ENCODE measurements at regions not wholly inside any gene's neighbourhood (a gene's known extent, or its start where the extent isn't known, plus 50 kb on each side); places are given as distances from the start of the nearest gene placed in this dataset.

DNA sequence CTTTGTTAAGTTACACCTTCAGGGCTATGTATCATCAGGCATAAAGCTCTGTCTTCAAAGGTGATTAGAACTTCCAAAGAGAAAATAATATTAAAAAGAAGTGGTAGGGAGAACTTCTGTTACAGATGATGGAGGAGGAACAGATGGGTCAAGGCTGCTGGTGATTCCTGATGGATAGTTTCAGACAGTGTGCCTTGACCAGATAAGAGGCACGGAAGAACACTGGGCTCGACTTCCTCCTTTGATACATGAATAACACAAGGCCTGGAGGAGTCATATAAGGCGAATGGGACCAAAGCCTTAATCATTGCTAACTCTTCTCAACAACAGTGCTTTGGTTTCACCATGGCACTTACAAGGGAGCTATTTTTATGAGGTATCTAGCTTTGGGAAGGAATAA, 128.1 kb upstream of the RXFP2 start:
- H3K27me3 ChIP-seq (replicated peaks in 1 of 2; ENCODE audit: control insufficient read depth in 2 of 2, extremely low read depth in 1 of 2, insufficient read depth in 2 of 2, low read length in 1 of 2): no peaks in the 10 kb centered on the region
- H3K36me3 ChIP-seq (ENCODE audit: control insufficient read depth in 2 of 2, extremely low read depth in 1 of 2, insufficient read depth in 1 of 2, low read length in 1 of 2): no peaks in the 10 kb centered on the region
- DNase-seq (no peak), ATAC-seq (replicated peaks in 1 of 4) (no peak)
- Mint-ChIP-seq H3K4me1 (no peaks in the 10 kb centered on the region), H3K27ac (no peak overlapping the region), H3K27me3 (no peaks in the 10 kb centered on the region), H3K4me3 (no peak overlapping the region), H3K9me3 (peaks cover 5 to 13% (median 9%) of the 10 kb centered on the region in 3 donors), H3K36me3 (no peaks in the 10 kb centered on the region)
- no CpG with 5 or more reads among the region's 3 CpGs for WGBS (ENCODE audit: insufficient coverage)
- H3K4me1 ChIP-seq (ENCODE audit: control insufficient read depth in 1 of 2, extremely low read depth in 1 of 2, insufficient read depth in 2 of 2, low read length in 2 of 2): no peaks in the 10 kb centered on the region
- POLR2A ChIA-PET: no interaction called here
- CTCF ChIA-PET: no interaction called here
- H3K27ac ChIP-seq (ENCODE audit: low read length): no peak overlapping the region
- no peaks in the 10 kb centered on the region for H3K9me3 ChIP-seq
- no peak overlapping the region for H3K4me3 ChIP-seq (ENCODE audit: control insufficient read depth in 1 of 2, extremely low read depth in 1 of 2, low read length in 1 of 2)

GRCh38 chr13:31614073-31614472, 125.3 kb upstream of the RXFP2 start:
- 100% methylated on average over 2 of the region's 3 CpGs for whole genome bisulfite sequencing (ENCODE audit: insufficient coverage)
- ATAC-seq (replicated peaks in 1 of 4) (no peak), DNase-seq (no peak)
- Mint-ChIP-seq H3K9me3 (peaks cover 5 to 11% (median 9%) of the 10 kb centered on the region in 3 donors), H3K36me3 (no peaks in the 10 kb centered on the region), H3K27ac (no peak overlapping the region), H3K4me1 (no peaks in the 10 kb centered on the region), H3K27me3 (no peaks in the 10 kb centered on the region), H3K4me3 (no peak overlapping the region)
- Histone ChIP-seq H3K27ac (ENCODE audit: low read length) (no peak overlapping the region), H3K4me1 (ENCODE audit: control insufficient read depth in 1 of 2, extremely low read depth in 1 of 2, insufficient read depth in 2 of 2, low read length in 2 of 2) (no peaks in the 10 kb centered on the region), H3K9me3 (no peaks in the 10 kb centered on the region), H3K36me3 (ENCODE audit: control insufficient read depth in 2 of 2, extremely low read depth in 1 of 2, insufficient read depth in 1 of 2, low read length in 1 of 2) (no peaks in the 10 kb centered on the region), H3K27me3 (replicated peaks in 1 of 2; ENCODE audit: control insufficient read depth in 2 of 2, extremely low read depth in 1 of 2, insufficient read depth in 2 of 2, low read length in 1 of 2) (no peaks in the 10 kb centered on the region), H3K4me3 (ENCODE audit: control insufficient read depth in 1 of 2, extremely low read depth in 1 of 2, low read length in 1 of 2) (no peak overlapping the region)
- POLR2A ChIA-PET: no interaction called here
- CTCF ChIA-PET: interaction anchor here in 1 of 2 donors (0.6 kb wide), 1 partner anchor 17 kb away, joined by 3 read pairs; no protein-coding TSS in a partner anchor

- H3K4me1 Mint-ChIP-seq: no peaks in the 10 kb centered on the region
- DNase-seq: no peak
- Histone ChIP-seq H3K9me3 (no peaks in the 10 kb centered on the region), H3K27me3 (replicated peaks in 1 of 2; ENCODE audit: control insufficient read depth in 2 of 2, extremely low read depth in 1 of 2, insufficient read depth in 2 of 2, low read length in 1 of 2) (no peaks in the 10 kb centered on the region), H3K4me3 (ENCODE audit: control insufficient read depth in 1 of 2, extremely low read depth in 1 of 2, low read length in 1 of 2) (no peak overlapping the region), H3K4me1 (ENCODE audit: control insufficient read depth in 1 of 2, extremely low read depth in 1 of 2, insufficient read depth in 2 of 2, low read length in 2 of 2) (no peaks in the 10 kb centered on the region), H3K27ac (ENCODE audit: low read length) (no peak overlapping the region), H3K36me3 (ENCODE audit: control insufficient read depth in 2 of 2, extremely low read depth in 1 of 2, insufficient read depth in 1 of 2, low read length in 1 of 2) (no peaks in the 10 kb centered on the region)
- WGBS (ENCODE audit: insufficient coverage): no CpG with 5 or more reads among the region's 1 CpG
- ChIA-PET POLR2A (no interaction called here), CTCF (no interaction called here)
- no peaks in the 10 kb centered on the region for H3K36me3 Mint-ChIP-seq
- no peak overlapping the region for H3K27ac Mint-ChIP-seq
- no peak for ATAC-seq (replicated peaks in 1 of 4)
- H3K27me3 Mint-ChIP-seq: no peaks in the 10 kb centered on the region
- peaks cover 5 to 11% (median 9%) of the 10 kb centered on the region in 3 donors for H3K9me3 Mint-ChIP-seq
- no peak overlapping the region for H3K4me3 Mint-ChIP-seq
Observed at GRCh38 chr13:31614704-31615103, 124.6 kb upstream of the RXFP2 start.

- no peak overlapping the region for H3K27ac Mint-ChIP-seq
- no peaks in the 10 kb centered on the region for H3K36me3 Mint-ChIP-seq
- DNase-seq (no peak), ATAC-seq (replicated peaks in 1 of 4) (no peak)
- no peak overlapping the region for H3K4me3 Mint-ChIP-seq
- Histone ChIP-seq H3K36me3 (ENCODE audit: control insufficient read depth in 2 of 2, extremely low read depth in 1 of 2, insufficient read depth in 1 of 2, low read length in 1 of 2) (no peaks in the 10 kb centered on the region), H3K27me3 (replicated peaks in 1 of 2; ENCODE audit: control insufficient read depth in 2 of 2, extremely low read depth in 1 of 2, insufficient read depth in 2 of 2, low read length in 1 of 2) (peaks cover 0 to 9% of the 10 kb centered on the region in 2 experiments), H3K4me3 (ENCODE audit: control insufficient read depth in 1 of 2, extremely low read depth in 1 of 2, low read length in 1 of 2) (no peak overlapping the region), H3K4me1 (ENCODE audit: control insufficient read depth in 1 of 2, extremely low read depth in 1 of 2, insufficient read depth in 2 of 2, low read length in 2 of 2) (no peaks in the 10 kb centered on the region), H3K9me3 (no peaks in the 10 kb centered on the region), H3K27ac (ENCODE audit: low read length) (no peak overlapping the region)
- CTCF ChIA-PET: no interaction called here
- no peaks in the 10 kb centered on the region for H3K9me3 Mint-ChIP-seq
- POLR2A ChIA-PET: no interaction called here
- no peaks in the 10 kb centered on the region for H3K4me1 Mint-ChIP-seq
- 67% methylated on average over 1 of the region's 1 CpG for WGBS (ENCODE audit: insufficient coverage)
- H3K27me3 Mint-ChIP-seq: peaks cover 9 to 12% of the 10 kb centered on the region in 2 donors
Observed at GRCh38 chr13:31625115-31625514, 114.2 kb upstream of the RXFP2 start.

GRCh38 chr13:31627097-31627845, 112.1 kb upstream of the RXFP2 start:
- Mint-ChIP-seq H3K36me3 (no peaks in the 10 kb centered on the region), H3K9me3 (peaks cover 0 to 2% (median 0%) of the 10 kb centered on the region in 3 donors), H3K4me1 (no peaks in the 10 kb centered on the region), H3K27ac (no peak overlapping the region), H3K4me3 (no peak overlapping the region), H3K27me3 (peaks cover 9 to 12% of the 10 kb centered on the region in 2 donors)
- CTCF ChIA-PET: no interaction called here
- Histone ChIP-seq H3K9me3 (no peaks in the 10 kb centered on the region), H3K36me3 (ENCODE audit: control insufficient read depth in 2 of 2, extremely low read depth in 1 of 2, insufficient read depth in 1 of 2, low read length in 1 of 2) (no peaks in the 10 kb centered on the region), H3K27ac (ENCODE audit: low read length) (no peak overlapping the region), H3K4me1 (ENCODE audit: control insufficient read depth in 1 of 2, extremely low read depth in 1 of 2, insufficient read depth in 2 of 2, low read length in 2 of 2) (no peaks in the 10 kb centered on the region), H3K4me3 (ENCODE audit: control insufficient read depth in 1 of 2, extremely low read depth in 1 of 2, low read length in 1 of 2) (no peak overlapping the region), H3K27me3 (replicated peaks in 1 of 2; ENCODE audit: control insufficient read depth in 2 of 2, extremely low read depth in 1 of 2, insufficient read depth in 2 of 2, low read length in 1 of 2) (peaks cover 0 to 9% of the 10 kb centered on the region in 2 experiments)
- DNase-seq: no peak
- WGBS (ENCODE audit: insufficient coverage): no CpG with 5 or more reads among the region's 3 CpGs
- POLR2A ChIA-PET: no interaction called here
- no peak for ATAC-seq (replicated peaks in 1 of 4)

- no peak overlapping the region for H3K4me3 Mint-ChIP-seq
- Histone ChIP-seq H3K4me1 (ENCODE audit: control insufficient read depth in 1 of 2, extremely low read depth in 1 of 2, insufficient read depth in 2 of 2, low read length in 2 of 2) (no peaks in the 10 kb centered on the region), H3K9me3 (no peaks in the 10 kb centered on the region), H3K27me3 (replicated peaks in 1 of 2; ENCODE audit: control insufficient read depth in 2 of 2, extremely low read depth in 1 of 2, insufficient read depth in 2 of 2, low read length in 1 of 2) (peaks cover 0 to 6% of the 10 kb centered on the region in 2 experiments), H3K4me3 (ENCODE audit: control insufficient read depth in 1 of 2, extremely low read depth in 1 of 2, low read length in 1 of 2) (no peak overlapping the region), H3K27ac (ENCODE audit: low read length) (no peak overlapping the region), H3K36me3 (ENCODE audit: control insufficient read depth in 2 of 2, extremely low read depth in 1 of 2, insufficient read depth in 1 of 2, low read length in 1 of 2) (no peaks in the 10 kb centered on the region)
- H3K9me3 Mint-ChIP-seq: peaks cover 0 to 9% (median 2%) of the 10 kb centered on the region in 3 donors
- ChIA-PET POLR2A (no interaction called here), CTCF (no interaction called here)
- H3K27me3 Mint-ChIP-seq: peaks cover 3 to 9% of the 10 kb centered on the region in 2 donors
- no peak overlapping the region for H3K27ac Mint-ChIP-seq
- no peaks in the 10 kb centered on the region for H3K36me3 Mint-ChIP-seq
- ATAC-seq (replicated peaks in 1 of 4) (no peak), DNase-seq (no peak)
- no peaks in the 10 kb centered on the region for H3K4me1 Mint-ChIP-seq
- 20% methylated on average over 3 of the region's 3 CpGs for WGBS (ENCODE audit: insufficient coverage)
Observed at GRCh38 chr13:31629085-31629780, 110.1 kb upstream of the RXFP2 start.
